HEK293T (cell line): ENCODE measurements at regions not wholly inside any gene's neighbourhood (a gene's known extent, or its start where the extent isn't known, plus 50 kb on each side); places are given as distances from the start of the nearest gene placed in this dataset.

Experiments used
- ARNT ChIP-seq: fragments of 450-650 bp; IDR thresholded peaks from 2 replicates; pipeline ENCODE4 v1.6.1; 2017; ENCODE audit warnings: mild to moderate bottlenecking
- BHLHE40 ChIP-seq: fragments of 450-650 bp; IDR thresholded peaks from 2 replicates; pipeline ENCODE4 v1.6.1; 2016; ENCODE audit warnings: mild to moderate bottlenecking, moderate library complexity, borderline replicate concordance
- ELF4 ChIP-seq: fragments of 450-650 bp; IDR thresholded peaks from 2 replicates; pipeline ENCODE4 v1.6.1; 2017; ENCODE audit warnings: antibody characterized with exemption
- FOXA1 ChIP-seq: fragments of 450-650 bp; IDR thresholded peaks from 2 replicates; pipeline ENCODE4 v1.6.1; 2016; ENCODE audit warnings: mild to moderate bottlenecking
- FOXK2 ChIP-seq: fragments of 450-650 bp; IDR thresholded peaks from 2 replicates; pipeline ENCODE4 v1.6.1; 2016; ENCODE audit warnings: mild to moderate bottlenecking
- FOXM1 ChIP-seq: fragments of 450-650 bp; IDR thresholded peaks from 2 replicates; pipeline ENCODE4 v1.6.1; 2017; ENCODE audit warnings: mild to moderate bottlenecking, borderline replicate concordance
- L3MBTL2 ChIP-seq: fragments of 450-650 bp; conservative IDR thresholded peaks from 2 replicates; pipeline ENCODE4 v1.6.1; 2016; ENCODE audit warnings: mild to moderate bottlenecking
- SP1 ChIP-seq: fragments of 450-650 bp; IDR thresholded peaks from 2 replicates; pipeline ENCODE4 v1.6.1; 2017
- SUZ12 ChIP-seq: fragments of 450-650 bp; IDR thresholded peaks from 2 replicates; pipeline ENCODE4 v1.6.1; 2016; ENCODE audit warnings: mild to moderate bottlenecking
- ZNF384 ChIP-seq: fragments of 450-650 bp; IDR thresholded peaks from 2 replicates; pipeline ENCODE4 v1.6.1; 2016

DNA sequence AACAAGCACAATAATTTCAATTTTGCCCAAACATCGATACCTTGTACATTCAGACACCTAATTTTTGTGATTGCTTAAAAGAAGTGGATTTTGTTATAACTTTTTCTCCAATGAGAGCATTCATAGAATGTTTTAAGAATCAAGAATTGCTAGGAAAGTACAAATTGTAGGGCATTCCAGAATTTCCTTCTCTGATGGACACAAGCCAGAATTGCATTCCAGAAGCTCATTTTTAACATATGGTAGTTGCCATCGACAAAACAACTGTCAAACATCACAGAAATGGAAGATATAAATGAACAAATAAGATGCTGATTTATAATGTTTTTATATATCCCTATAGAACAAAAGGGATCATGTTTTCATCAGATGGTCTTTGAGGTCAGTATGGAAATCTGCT lies 258.4 kb upstream of the NPVF start:
- no peak for TF ChIP-seq FOXA1
- no peak for TF ChIP-seq BHLHE40
- no peak for TF ChIP-seq L3MBTL2
- no peak for TF ChIP-seq ZNF384
- no peak for TF ChIP-seq SP1
- TF ChIP-seq ELF4: no peak
- no peak for TF ChIP-seq ARNT
- TF ChIP-seq SUZ12: no peak
- no peak for TF ChIP-seq FOXK2
- TF ChIP-seq FOXM1: no peak
